SU-DHL-6 (cell line): ENCODE measurements at regions not wholly inside any gene's neighbourhood (a gene's known extent, or its start where the extent isn't known, plus 50 kb on each side); places are given as distances from the start of the nearest gene placed in this dataset.

Experiments
- H2AFZ ChIP-seq: fragments of 200-600 bp; sonication (generic); 2 replicates; pipeline ENCODE4 v1.6.1; 2014; ENCODE audit warnings: low read depth, mild to moderate bottlenecking, moderate library complexity, mixed read lengths, antibody characterized with exemption, low read length; ENCODE audit not compliant: severe bottlenecking
- H3F3A ChIP-seq: fragments of 200-600 bp; shearing (Covaris generic); 2 replicates; pipeline ENCODE4 v1.6.0; 2016; ENCODE audit warnings: antibody characterized with exemption, mild to moderate bottlenecking; ENCODE audit not compliant: insufficient read depth
- H3K27ac ChIP-seq: fragments of 200-600 bp; sonication (generic); 2 replicates; pipeline ENCODE4 v1.5.1; 2016; ENCODE audit warnings: low read depth, mild to moderate bottlenecking, low read length, moderate library complexity, mixed read lengths
- H3K27me3 ChIP-seq: fragments of 200-600 bp; sonication (generic), shearing (Covaris generic); 2 replicates; pipeline ENCODE4 v1.6.0; 2014; ENCODE audit warnings: mild to moderate bottlenecking, low read length
- H3K36me3 ChIP-seq: fragments of 200-600 bp; sonication (generic); 2 replicates; pipeline ENCODE4 v1.6.1; 2014; ENCODE audit warnings: mild to moderate bottlenecking, low read length, mixed read lengths
- H3K4me2 ChIP-seq: fragments of 300-600, 200-600 bp; shearing (Covaris generic), sonication (generic); 2 replicates; pipeline ENCODE4 v1.6.0; 2014; ENCODE audit warnings: low read length, low read depth, mild to moderate bottlenecking; ENCODE audit not compliant: poor library complexity, severe bottlenecking
- H3K4me3 ChIP-seq: fragments of 200-600 bp; sonication (generic); 2 replicates; pipeline ENCODE4 v1.5.1; 2014; ENCODE audit warnings: antibody characterized with exemption, low read length, mild to moderate bottlenecking, mixed read lengths; ENCODE audit not compliant: insufficient read depth, poor library complexity, severe bottlenecking
- H3K79me2 ChIP-seq: fragments of 200-600 bp; sonication (generic); 2 replicates; pipeline ENCODE4 v1.6.1; 2014; ENCODE audit warnings: mild to moderate bottlenecking, low read length, moderate library complexity; ENCODE audit not compliant: insufficient read depth
- H3K9ac ChIP-seq: fragments of 200-600 bp; sonication (generic); 2 replicates; pipeline ENCODE4 v1.7.0; 2014; ENCODE audit warnings: mild to moderate bottlenecking, low read length
- H3K9me2 ChIP-seq: fragments of 200-600 bp; sonication (generic); replicated peaks from 2 replicates; pipeline ENCODE4 v1.6.1; 2014; ENCODE audit warnings: low read length; ENCODE audit not compliant: insufficient read depth
- H3K9me3 ChIP-seq: fragments of 200-600 bp; sonication (generic); 2 replicates; pipeline ENCODE4 v1.6.1; 2014; ENCODE audit warnings: low read length, mixed read lengths; ENCODE audit not compliant: insufficient read depth
- H4K20me1 ChIP-seq: fragments of 200-600 bp; sonication (generic); 2 replicates; pipeline ENCODE4 v1.6.1; 2014; ENCODE audit warnings: low read depth, mild to moderate bottlenecking, antibody characterized with exemption, low read length, moderate library complexity, mixed read lengths
- CTCF ChIP-seq: fragments of 200-600 bp; sonication (generic); IDR thresholded peaks from one replicate; pipeline ENCODE4 v1.5.1; 2017; ENCODE audit warnings: antibody characterized with exemption, mild to moderate bottlenecking, low read length, moderate library complexity; ENCODE audit not compliant: insufficient read depth, poor library complexity, severe bottlenecking
- EZH2phosphoT487 ChIP-seq: fragments of 200-600 bp; sonication (generic), shearing (Covaris generic); conservative IDR thresholded peaks from 2 replicates; pipeline ENCODE4 v1.6.1; 2018; ENCODE audit warnings: mild to moderate bottlenecking, antibody characterized with exemption, low read length, moderate library complexity, mixed read lengths

DNA sequence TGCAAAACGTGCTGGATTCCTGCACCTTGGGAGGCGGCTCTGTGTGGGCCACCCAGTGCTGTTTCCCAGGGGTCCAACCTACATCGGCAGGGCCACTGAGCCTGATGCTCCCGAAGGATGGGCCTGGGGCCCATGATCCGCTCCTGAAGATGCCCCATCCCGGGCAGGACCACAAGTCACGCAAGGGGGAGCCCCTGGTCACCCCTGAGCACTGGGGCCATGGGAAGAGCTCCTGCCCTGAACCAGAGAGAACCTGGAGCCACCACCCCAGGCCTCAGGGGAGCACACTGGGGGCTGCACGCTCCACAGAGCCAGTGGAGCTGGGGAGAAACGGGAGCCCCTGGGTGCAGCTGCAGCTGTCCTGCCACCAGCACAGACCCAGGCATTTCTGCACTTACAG lies 124.6 kb upstream of the SFSWAP start:
- Histone ChIP-seq H3K9me3 (peaks cover 11% of the 10 kb centered on the region; the same call in 1 of the 2 replicates), H3K4me2 (no peak overlapping the region), H3K27ac (no peak overlapping the region), H3K9me2 (no peaks in the 10 kb centered on the region), H3K27me3 (no peaks in the 10 kb centered on the region), H3K4me3 (no peak overlapping the region), H3K79me2 (no peaks in the 10 kb centered on the region), H3F3A (no peaks in the 10 kb centered on the region), H2AFZ (no peak overlapping the region), H4K20me1 (no peaks in the 10 kb centered on the region), H3K36me3 (no peaks in the 10 kb centered on the region), H3K9ac (no peak overlapping the region)
- TF ChIP-seq CTCF (no peak), EZH2phosphoT487 (no peak)

- Histone ChIP-seq H3K79me2 (no peaks in the 10 kb centered on the region), H2AFZ (no peak overlapping the region), H3K9ac (no peak overlapping the region), H3F3A (no peaks in the 10 kb centered on the region), H3K4me3 (no peak overlapping the region), H3K27me3 (no peaks in the 10 kb centered on the region), H3K4me2 (no peak overlapping the region), H3K9me2 (no peaks in the 10 kb centered on the region), H3K9me3 (peaks cover 11% of the 10 kb centered on the region; the same call in 1 of the 2 replicates), H4K20me1 (no peaks in the 10 kb centered on the region), H3K36me3 (no peaks in the 10 kb centered on the region), H3K27ac (no peak overlapping the region)
- TF ChIP-seq CTCF, result no peak
- TF ChIP-seq EZH2phosphoT487, result no peak
Observed at GRCh38 chr12:131586761-131587160, 124.1 kb upstream of the SFSWAP start.

DNA sequence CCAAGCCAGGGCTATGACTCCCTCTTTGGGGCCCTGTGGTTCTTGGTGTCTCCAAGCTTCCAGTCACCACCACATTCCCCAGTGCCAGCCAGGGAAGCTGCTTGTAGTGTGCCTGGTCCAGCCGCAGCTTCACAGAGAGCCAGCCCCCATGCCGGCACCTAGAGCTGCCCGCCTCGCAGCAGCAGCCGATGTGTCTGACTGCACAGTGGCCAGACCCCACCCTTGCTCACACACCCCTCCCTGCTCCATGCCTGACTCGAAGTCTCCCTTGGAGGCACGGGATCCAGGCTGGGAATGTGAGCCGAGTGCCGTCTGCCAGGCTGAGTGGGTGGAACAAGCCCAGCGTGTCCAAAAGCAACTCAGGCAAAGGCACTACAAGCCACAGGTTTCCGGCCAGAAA lies 123.3 kb upstream of the SFSWAP start:
- Histone ChIP-seq H2AFZ (no peak overlapping the region), H3K9me3 (peaks cover 11% of the 10 kb centered on the region; the same call in 1 of the 2 replicates), H3F3A (no peaks in the 10 kb centered on the region), H3K27ac (no peak overlapping the region), H4K20me1 (no peaks in the 10 kb centered on the region), H3K4me3 (no peak overlapping the region), H3K9ac (no peak overlapping the region), H3K4me2 (no peak overlapping the region), H3K36me3 (no peaks in the 10 kb centered on the region), H3K27me3 (no peaks in the 10 kb centered on the region), H3K9me2 (no peaks in the 10 kb centered on the region), H3K79me2 (no peaks in the 10 kb centered on the region)
- TF ChIP-seq CTCF, result no peak
- TF ChIP-seq EZH2phosphoT487, result no peak
